AG04450 (cell line): ENCODE measurements at regions not wholly inside any gene's neighbourhood (a gene's known extent, or its start where the extent isn't known, plus 50 kb on each side); places are given as distances from the start of the nearest gene placed in this dataset.

ENCODE experiments used
- CTCF ChIA-PET: fragments of 300-600, 350-600 bp; formaldehyde crosslinking; extraction: SDS; loops from one replicate; lab custom pipeline; 2022; ENCODE audit warnings: antibody characterized with exemption, inconsistent platforms; lab: Charles Lee
- POLR2A ChIA-PET: fragments of 350-600 bp; formaldehyde crosslinking; extraction: SDS; loops from one replicate; lab custom pipeline; 2021; ENCODE audit warnings: antibody characterized with exemption, inconsistent platforms; lab: Yijun Ruan, JAX
- DNase-seq: peaks from one replicate; pipeline ENCODE4 v3.0.0-alpha.2; 2011; ENCODE audit warnings: low read depth, low spot score
- H3K27ac ChIP-seq: one replicate; pipeline ENCODE4 v1.5.1; 2012; ENCODE audit warnings: low read depth, low read length, control low read depth
- H3K27me3 ChIP-seq: one replicate; pipeline ENCODE4 v1.6.0; 2012; ENCODE audit warnings: low read length; ENCODE audit not compliant: control insufficient read depth, insufficient read depth
- H3K4me3 ChIP-seq: 2 replicates; pipeline ENCODE4 v1.5.1; 2011; ENCODE audit warnings: mild to moderate bottlenecking, low read depth, low read length, control low read depth
- H3K9me3 ChIP-seq: 2 replicates; pipeline ENCODE4 v1.5.1; 2012; ENCODE audit warnings: low read length; ENCODE audit not compliant: control insufficient read depth, insufficient read depth
- TF ChIP-seq, protein P1 (sequence below): IDR thresholded peaks from 2 replicates; pipeline ENCODE4 v1.5.1; 2011; ENCODE audit warnings: low read depth, low read length, control low read depth, inconsistent platforms

DNA sequence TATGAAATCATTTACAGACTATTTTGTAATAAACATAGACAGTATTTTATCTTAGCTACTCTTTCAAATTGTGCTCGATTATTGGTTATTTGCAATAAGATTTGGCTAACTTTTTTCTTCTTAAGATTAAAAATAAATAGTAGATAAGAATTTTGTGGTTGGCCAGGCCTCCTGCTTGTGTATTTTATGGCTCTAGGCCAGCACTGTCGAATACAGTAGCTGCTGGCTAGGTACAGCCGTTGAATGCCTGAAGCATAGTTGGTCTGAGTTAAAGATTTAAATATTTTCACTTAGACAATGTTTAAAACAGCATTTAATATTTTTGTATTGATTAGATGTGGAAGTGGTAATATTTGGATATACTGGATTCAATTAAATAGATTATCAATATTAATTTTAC is 481.0 kb downstream of the SPRY1 start:
- TF ChIP-seq, protein P1, sequence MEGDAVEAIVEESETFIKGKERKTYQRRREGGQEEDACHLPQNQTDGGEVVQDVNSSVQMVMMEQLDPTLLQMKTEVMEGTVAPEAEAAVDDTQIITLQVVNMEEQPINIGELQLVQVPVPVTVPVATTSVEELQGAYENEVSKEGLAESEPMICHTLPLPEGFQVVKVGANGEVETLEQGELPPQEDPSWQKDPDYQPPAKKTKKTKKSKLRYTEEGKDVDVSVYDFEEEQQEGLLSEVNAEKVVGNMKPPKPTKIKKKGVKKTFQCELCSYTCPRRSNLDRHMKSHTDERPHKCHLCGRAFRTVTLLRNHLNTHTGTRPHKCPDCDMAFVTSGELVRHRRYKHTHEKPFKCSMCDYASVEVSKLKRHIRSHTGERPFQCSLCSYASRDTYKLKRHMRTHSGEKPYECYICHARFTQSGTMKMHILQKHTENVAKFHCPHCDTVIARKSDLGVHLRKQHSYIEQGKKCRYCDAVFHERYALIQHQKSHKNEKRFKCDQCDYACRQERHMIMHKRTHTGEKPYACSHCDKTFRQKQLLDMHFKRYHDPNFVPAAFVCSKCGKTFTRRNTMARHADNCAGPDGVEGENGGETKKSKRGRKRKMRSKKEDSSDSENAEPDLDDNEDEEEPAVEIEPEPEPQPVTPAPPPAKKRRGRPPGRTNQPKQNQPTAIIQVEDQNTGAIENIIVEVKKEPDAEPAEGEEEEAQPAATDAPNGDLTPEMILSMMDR = no peak
- ChIA-PET POLR2A (no interaction called here), CTCF (no interaction called here)
- Histone ChIP-seq H3K27ac (no peak overlapping the region), H3K4me3 (no peak overlapping the region), H3K27me3 (no peaks in the 10 kb centered on the region), H3K9me3 (no peaks in the 10 kb centered on the region; the same call in 1 of the 2 replicates)
- no peak for DNase-seq

DNA sequence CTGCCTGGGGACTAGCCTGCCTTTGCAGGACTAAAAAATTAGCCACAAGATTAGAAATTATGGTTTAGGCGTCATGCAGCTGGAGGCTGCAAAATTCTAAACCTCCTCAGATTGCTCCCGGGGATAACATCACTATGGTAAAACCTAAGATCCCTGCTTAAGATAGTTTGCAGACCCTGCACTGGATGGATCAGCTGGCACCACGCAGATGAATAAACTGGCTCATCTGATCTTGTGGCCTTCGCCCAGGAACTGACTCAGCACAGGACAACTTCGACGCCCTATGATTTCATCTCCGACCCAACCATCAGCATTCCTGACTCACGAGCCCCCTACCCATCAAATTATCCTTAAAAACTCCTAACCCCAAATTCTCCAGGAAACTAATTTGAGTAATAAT is 482.4 kb downstream of the SPRY1 start:
- Histone ChIP-seq H3K27ac (no peak overlapping the region), H3K27me3 (no peaks in the 10 kb centered on the region), H3K4me3 (no peak overlapping the region), H3K9me3 (no peaks in the 10 kb centered on the region; the same call in 1 of the 2 replicates)
- CTCF ChIA-PET = no interaction called here
- TF ChIP-seq, protein P1 = no peak
- no peak for DNase-seq
- POLR2A ChIA-PET = no interaction called here

DNA sequence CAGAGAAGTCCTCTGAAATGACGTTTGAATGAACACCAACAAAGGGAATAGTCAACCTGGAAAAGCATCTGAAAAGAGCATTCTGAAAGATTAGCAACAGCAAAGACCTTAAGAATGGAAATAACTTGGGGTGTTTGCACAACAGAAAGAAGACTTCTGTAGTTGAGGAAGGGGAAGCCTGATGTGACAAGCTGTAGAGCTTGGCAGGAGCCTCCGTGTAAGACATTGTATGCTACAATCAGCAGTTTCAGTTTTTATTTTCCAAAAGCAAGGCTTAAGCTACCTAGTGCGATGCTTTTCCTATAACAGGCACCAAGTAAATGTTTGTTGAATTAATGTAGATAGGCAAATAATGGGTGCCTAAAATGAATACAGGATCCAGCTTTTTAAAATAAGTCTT is 484.0 kb downstream of the SPRY1 start:
- TF ChIP-seq, protein P1 = no peak
- DNase-seq = no peak
- ChIA-PET POLR2A (no interaction called here), CTCF (interaction anchor here (0.9 kb wide), 1 partner anchor 57 kb away, joined by 3 read pairs; no protein-coding TSS in a partner anchor)
- Histone ChIP-seq H3K27me3 (no peaks in the 10 kb centered on the region), H3K27ac (no peak overlapping the region), H3K4me3 (no peak overlapping the region), H3K9me3 (no peaks in the 10 kb centered on the region; the same call in 1 of the 2 replicates)

DNA sequence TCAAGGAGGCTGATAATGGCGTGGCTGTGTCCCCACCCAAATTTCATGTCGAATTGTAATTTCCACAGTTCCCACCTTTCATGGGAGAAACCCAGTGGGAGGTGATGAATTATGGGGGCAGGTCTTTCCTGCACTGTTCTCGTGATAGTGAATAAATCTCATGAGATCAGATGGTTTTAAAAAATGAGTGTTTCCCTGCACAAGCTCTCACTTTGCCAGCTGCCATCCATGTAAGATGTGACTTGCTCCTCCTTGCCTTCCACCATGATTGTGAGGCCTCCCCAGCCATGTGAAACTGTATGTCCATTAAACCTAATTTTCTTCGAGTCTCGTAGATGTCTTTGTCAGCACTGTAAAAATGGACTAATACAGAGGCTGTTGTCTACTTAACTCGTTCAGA is 488.3 kb downstream of the SPRY1 start:
- ChIA-PET CTCF (no interaction called here), POLR2A (no interaction called here)
- TF ChIP-seq, protein P1 = no peak
- no peak overlapping the region for H3K4me3 ChIP-seq
- no peaks in the 10 kb centered on the region for H3K27me3 ChIP-seq
- DNase-seq = no peak
- no peak overlapping the region for H3K27ac ChIP-seq
- no peaks in the 10 kb centered on the region for H3K9me3 ChIP-seq

DNA sequence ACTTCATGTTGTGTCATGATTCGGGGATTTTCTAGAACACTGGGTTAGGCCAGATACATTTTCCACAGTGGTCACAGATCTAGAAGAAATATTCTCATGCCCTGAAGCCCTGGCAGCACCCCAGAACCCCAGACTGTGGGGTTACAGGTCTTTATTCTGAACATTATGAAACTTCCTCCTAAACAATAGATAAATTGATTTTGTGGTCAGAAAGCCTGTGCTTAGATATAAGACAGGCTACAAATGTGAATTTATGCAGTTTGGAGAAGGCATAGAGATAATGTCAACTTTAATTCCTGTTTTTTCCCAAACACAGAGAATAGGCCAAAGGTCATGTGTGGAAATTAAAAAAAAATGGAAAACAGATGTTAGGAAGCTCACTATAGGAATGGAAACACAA is 492.9 kb downstream of the SPRY1 start:
- no peak for DNase-seq
- Histone ChIP-seq H3K9me3 (no peaks in the 10 kb centered on the region), H3K27me3 (no peaks in the 10 kb centered on the region), H3K27ac (no peak overlapping the region), H3K4me3 (no peak overlapping the region)
- TF ChIP-seq, protein P1 = no peak
- ChIA-PET POLR2A (no interaction called here), CTCF (no interaction called here)
